Germinal center (tissue), 1 donor: ENCODE measurements at regions not wholly inside any gene's neighbourhood (a gene's known extent, or its start where the extent isn't known, plus 50 kb on each side); places are given as distances from the start of the nearest gene placed in this dataset.
"Not testable (repeated sequence)": the region's sequence is repeated elsewhere in the genome, so short reads cannot be mapped to it uniquely, and the experiment has no call there.

ENCODE experiments used
- DNase-seq: peaks from one replicate; pipeline ENCODE4 v3.0.0; 2012; ENCODE audit warnings: mixed read lengths, low spot score

DNA sequence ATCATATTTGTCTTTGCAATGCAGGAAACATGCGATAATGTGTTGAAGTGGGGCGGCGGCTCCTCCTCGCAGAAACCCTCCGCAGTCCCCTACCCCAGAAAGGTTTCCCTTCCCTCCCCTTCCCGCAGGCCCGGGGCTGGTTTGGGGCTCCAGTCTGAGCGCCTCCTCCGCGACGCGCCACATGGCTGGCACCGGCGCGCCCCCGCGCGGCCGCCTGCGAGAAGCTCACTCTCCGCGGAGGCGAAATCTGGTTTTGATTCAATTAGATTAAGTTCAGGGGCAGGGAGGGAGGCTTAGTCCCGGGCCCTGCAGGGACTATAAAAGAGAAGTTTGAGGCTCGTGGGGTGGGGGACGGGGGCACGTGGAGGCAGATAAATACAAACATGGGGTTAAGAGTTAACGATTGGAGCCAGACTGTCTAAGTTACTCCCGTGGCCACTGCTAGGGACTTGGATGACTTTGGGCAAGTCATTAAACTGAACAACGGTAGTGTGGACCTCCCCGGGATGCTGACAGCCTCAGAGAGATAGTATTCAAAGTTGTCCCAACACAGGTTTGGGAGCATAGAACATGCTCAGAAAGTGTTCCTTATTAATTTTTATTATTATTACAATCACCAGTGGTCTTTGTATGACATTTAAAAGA, 69.4 kb downstream of the MSX2 start:
- DNase-seq: peak; percentile 44

DNA sequence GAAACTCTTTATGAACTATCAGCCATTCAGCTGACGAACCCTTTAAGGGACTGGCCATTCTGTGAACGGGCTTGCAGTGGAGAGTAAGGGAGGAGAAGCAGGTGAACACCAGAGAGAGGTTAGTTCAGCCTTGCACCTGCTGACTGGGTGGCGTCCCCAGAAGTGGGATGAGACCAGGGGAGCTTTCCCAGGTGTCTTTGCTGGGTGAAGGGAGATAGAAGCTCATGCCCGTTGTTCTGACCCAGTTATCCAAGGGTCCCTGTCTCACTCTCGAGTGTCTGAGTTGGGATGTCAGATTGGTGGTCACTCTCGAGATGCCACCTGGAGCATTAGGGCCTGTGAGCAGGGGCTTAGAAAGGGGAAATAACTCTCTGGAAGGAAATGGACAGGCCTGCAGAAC, 68.7 kb downstream of the MSX2 start:
- no peak for DNase-seq

DNA sequence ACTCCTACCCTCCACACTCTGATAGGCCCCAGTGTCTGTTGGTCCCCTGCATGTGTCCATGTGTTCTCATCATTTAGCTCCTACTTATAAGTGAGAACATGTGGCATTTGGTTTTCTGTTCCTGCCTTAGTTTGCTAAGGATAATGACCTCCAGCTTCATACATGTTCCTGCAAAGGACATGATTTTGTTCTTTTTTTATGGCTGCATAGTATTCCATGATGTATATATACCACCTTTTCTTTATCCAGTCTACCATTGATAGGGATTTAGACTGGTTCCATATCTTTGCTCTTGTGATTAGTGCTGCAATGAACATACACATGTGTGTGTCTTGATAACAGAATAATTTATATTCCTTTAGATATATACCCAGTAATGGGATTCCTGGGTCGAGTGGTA, 67.9 kb downstream of the MSX2 start:
- DNase-seq: not testable (repeated sequence)

DNA sequence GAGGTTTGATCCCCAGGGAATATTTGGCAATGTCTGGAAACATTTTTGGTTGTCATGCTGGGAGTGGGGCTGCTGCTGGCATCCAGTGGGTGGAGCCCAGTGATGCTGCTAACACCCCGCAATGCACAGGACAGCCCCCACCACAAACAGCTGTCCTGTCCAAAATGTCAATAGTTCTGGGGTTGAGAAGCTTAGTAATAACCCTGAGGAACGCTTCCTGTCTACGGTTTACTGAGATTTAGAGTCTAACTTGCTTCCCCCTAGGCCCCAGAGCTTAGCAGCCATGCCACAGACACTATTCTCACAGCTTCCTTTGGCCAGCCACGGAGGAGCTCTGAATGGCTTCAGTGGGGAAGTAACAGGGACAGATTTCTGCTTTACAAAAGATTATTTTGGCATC, 66.5 kb downstream of the MSX2 start:
- no peak for DNase-seq

DNA sequence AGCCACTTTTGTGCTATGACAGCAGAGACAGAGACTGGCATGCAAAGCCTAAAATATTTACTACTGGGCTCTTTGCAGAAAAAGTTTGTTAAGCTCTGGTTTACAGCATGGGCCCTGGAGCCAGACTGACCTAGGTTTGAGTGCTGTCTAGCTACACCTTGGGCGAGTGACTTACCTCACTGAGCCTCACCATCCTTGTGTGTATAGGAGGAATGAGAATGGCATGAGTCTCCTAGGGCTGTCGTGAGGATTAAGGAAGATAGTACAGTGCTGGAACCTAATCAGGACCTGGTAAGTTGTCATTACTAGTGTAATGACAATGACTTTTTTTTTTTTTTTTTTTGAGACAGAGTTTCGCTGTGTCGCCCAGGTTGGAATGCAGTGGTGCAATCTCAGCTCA, 65.2 kb downstream of the MSX2 start:
- no peak for DNase-seq

DNA sequence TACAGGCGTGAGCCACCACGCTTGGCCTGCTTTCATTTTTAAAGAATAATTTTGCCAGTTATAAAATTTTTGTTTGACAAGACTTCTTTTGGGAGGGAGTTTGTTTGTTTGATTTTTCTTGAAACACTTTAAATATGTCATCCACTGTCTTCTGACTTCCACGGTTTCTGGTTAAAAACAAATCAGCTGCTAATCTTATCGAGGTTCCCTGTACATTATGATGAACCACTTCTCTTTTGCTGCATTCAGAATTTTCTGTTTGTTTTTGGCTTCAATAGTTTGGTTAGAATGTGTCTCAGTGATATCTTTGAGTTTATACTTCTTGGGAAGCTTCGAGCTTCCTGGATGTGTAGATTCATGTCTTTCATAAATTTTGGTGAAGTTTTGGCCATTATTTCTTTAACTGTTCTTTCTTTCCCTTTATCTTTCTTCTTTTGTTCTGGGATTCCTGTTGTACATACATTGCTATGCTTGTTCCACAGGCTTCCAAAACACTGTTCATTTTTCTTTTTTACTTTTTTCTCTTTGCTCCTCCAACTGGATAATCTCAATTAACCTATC, 60.8 kb downstream of the MSX2 start:
- no peak for DNase-seq
